Caco-2 (cell line): ENCODE measurements at regions not wholly inside any gene's neighbourhood (a gene's known extent, or its start where the extent isn't known, plus 50 kb on each side); places are given as distances from the start of the nearest gene placed in this dataset.

Source experiments
- BruUV-seq: library from RNA; stranded (reverse); fragments of 400-500 nt; replicated peaks from 2 replicates; lab custom pipeline; 2021; lab: Mats Ljungman, UMichigan
- CTCF ChIA-PET: fragments of 300-600 bp; sonication (Branson Sonifier 250); formaldehyde crosslinking; loops from one replicate; lab custom pipeline; 2022; ENCODE audit warnings: antibody characterized with exemption; lab: Charles Lee
- POLR2A ChIA-PET: fragments of 300-600 bp; sonication (Branson Sonifier 250); formaldehyde crosslinking; loops from one replicate; lab custom pipeline; 2022; ENCODE audit warnings: antibody characterized with exemption; lab: Charles Lee
- DNase-seq, 2 experiments: peaks; one replicate each; pipeline versions ENCODE4 v3.0.0 to v3.0.0-alpha.2; 2020 to 2022
- H3K27me3 ChIP-seq: replicated peaks from 2 replicates; pipeline ENCODE4 v1.6.0; 2011; ENCODE audit warnings: low read length; ENCODE audit not compliant: control insufficient read depth, insufficient read depth
- H3K36me3 ChIP-seq: 2 replicates; pipeline ENCODE4 v1.5.1; 2011; ENCODE audit warnings: low read length; ENCODE audit not compliant: control insufficient read depth, insufficient read depth
- H3K4me1 ChIP-seq: fragments of 250-450 bp; sonication (Bioruptor Pico); 2 replicates; pipeline ENCODE4 v1.5.1; 2020; ENCODE audit warnings: mild to moderate bottlenecking
- H3K4me3 ChIP-seq: 2 replicates; pipeline ENCODE4 v1.5.1; 2011; ENCODE audit warnings: low read depth, mild to moderate bottlenecking, control low read depth, low read length
- H3K9me3 ChIP-seq: fragments of 250-450 bp; sonication (Bioruptor Pico); 2 replicates; pipeline ENCODE4 v1.5.1; 2020; ENCODE audit warnings: mild to moderate bottlenecking, moderate library complexity
- H3K27ac Mint-ChIP-seq: one replicate; pipeline ENCODE4 v1.8.0; 2022; ENCODE audit warnings: mixed read lengths; ENCODE audit not compliant: unreplicated experiment
- H3K27me3 Mint-ChIP-seq: one replicate; pipeline ENCODE4 v1.8.0; 2022; ENCODE audit warnings: mixed read lengths; ENCODE audit not compliant: insufficient read depth, unreplicated experiment
- H3K36me3 Mint-ChIP-seq: one replicate; pipeline ENCODE4 v1.8.0; 2022; ENCODE audit warnings: mild to moderate bottlenecking, mixed read lengths; ENCODE audit not compliant: insufficient read depth, unreplicated experiment
- H3K4me1 Mint-ChIP-seq: one replicate; pipeline ENCODE4 v1.8.0; 2022; ENCODE audit warnings: low read depth, mixed read lengths; ENCODE audit not compliant: unreplicated experiment
- H3K4me3 Mint-ChIP-seq: one replicate; pipeline ENCODE4 v1.8.0; 2022; ENCODE audit warnings: mild to moderate bottlenecking, moderate library complexity, mixed read lengths; ENCODE audit not compliant: unreplicated experiment
- H3K9me3 Mint-ChIP-seq: one replicate; pipeline ENCODE4 v1.8.0; 2022; ENCODE audit warnings: mixed read lengths; ENCODE audit not compliant: unreplicated experiment
- intact Hi-C: fragments of 100-400 bp; cut with micrococcal nuclease; formaldehyde crosslinking; loops from one replicate; pipeline ENCODE4 v1.10.0; 2022; ENCODE audit not compliant: unreplicated experiment
- TF ChIP-seq, protein P1 (sequence below), 2 experiments: fragments of 200-600 bp in 1 of 2; IDR thresholded peaks; 1 replicate in 1 of 2; 2 replicates in 1 of 2; pipeline versions ENCODE4 v1.5.1 to v1.8.0; 2011 to 2022; ENCODE audit warnings: antibody characterized with exemption in 1 of 2, control low read depth in 1 of 2, inconsistent platforms in 1 of 2, low read depth in 1 of 2, low read length in 1 of 2, mild to moderate bottlenecking in 1 of 2, moderate library complexity in 1 of 2; ENCODE audit not compliant: insufficient read depth in 1 of 2, severe bottlenecking in 1 of 2, unreplicated experiment in 1 of 2

DNA sequence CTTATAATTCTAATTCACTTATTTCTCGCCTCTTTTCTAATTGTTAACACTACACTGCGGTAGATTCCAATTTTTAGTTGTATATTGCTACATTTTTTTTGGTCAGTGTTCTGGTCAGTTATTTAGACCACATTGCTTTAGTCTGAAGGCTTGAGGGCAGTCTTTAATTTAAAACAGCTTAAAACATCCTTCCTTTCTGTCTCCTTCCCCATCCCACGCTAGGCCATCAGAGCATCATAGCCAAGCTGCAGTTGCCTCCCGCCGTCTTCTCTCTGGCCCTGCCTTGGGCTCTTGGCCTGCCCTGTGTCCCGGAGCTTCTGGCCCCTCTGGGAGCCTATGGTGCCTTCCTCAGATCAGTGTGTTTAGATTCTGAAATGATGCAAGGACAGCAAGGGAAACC, 52.6 kb upstream of the GLI2 start:
- POLR2A ChIA-PET: no interaction called here
- TF ChIP-seq, protein P1, sequence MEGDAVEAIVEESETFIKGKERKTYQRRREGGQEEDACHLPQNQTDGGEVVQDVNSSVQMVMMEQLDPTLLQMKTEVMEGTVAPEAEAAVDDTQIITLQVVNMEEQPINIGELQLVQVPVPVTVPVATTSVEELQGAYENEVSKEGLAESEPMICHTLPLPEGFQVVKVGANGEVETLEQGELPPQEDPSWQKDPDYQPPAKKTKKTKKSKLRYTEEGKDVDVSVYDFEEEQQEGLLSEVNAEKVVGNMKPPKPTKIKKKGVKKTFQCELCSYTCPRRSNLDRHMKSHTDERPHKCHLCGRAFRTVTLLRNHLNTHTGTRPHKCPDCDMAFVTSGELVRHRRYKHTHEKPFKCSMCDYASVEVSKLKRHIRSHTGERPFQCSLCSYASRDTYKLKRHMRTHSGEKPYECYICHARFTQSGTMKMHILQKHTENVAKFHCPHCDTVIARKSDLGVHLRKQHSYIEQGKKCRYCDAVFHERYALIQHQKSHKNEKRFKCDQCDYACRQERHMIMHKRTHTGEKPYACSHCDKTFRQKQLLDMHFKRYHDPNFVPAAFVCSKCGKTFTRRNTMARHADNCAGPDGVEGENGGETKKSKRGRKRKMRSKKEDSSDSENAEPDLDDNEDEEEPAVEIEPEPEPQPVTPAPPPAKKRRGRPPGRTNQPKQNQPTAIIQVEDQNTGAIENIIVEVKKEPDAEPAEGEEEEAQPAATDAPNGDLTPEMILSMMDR (IDR thresholded peaks at IDR 0.05; ENCODE audit: insufficient read depth in 1 of 2, low read depth in 1 of 2, low read length in 1 of 2, severe bottlenecking in 1 of 2, unreplicated experiment in 1 of 2): no peak
- intact Hi-C loops: no loop called here
- BruUV-seq: no TSS peak
- Mint-ChIP-seq H3K9me3 (no peaks in the 10 kb centered on the region), H3K4me3 (no peak overlapping the region), H3K4me1 (peaks cover 4% of the 10 kb centered on the region), H3K27ac (no peak overlapping the region), H3K27me3 (no peaks in the 10 kb centered on the region), H3K36me3 (peaks cover 12% of the 10 kb centered on the region)
- H3K27me3 ChIP-seq: no peaks in the 10 kb centered on the region
- H3K4me3 ChIP-seq: no peak overlapping the region
- no peaks in the 10 kb centered on the region for H3K4me1 ChIP-seq
- CTCF ChIA-PET: interaction anchor here (0.7 to 1.8 kb wide), 2 partner anchors 339 to 526 kb away, joined by 3 to 5 read pairs; no protein-coding TSS in a partner anchor
- H3K9me3 ChIP-seq: no peaks in the 10 kb centered on the region
- H3K36me3 ChIP-seq: no peaks in the 10 kb centered on the region
- no peak for DNase-seq

DNA sequence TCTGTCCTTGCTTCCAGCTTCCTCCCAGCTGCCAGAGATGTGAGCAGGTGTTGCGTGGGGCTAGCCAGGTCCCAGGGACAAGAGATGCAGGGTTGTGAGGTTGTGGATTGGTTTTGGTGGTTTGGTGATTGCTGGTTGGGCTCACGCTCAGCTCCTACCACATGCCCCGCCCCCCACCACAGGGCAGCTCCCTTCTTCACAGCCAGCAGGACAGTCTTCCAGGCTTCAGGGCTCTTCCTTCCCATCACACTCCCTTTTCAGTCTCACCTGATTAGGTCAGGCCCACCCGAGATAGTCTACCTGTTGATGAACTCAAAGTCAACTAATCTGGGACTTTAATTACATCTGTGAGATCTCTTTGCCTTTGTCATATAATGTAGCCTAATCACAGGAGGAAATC, 52.0 kb upstream of the GLI2 start:
- H3K36me3 Mint-ChIP-seq: peaks cover 12% of the 10 kb centered on the region
- no peaks in the 10 kb centered on the region for H3K9me3 ChIP-seq
- no peak overlapping the region for H3K27ac Mint-ChIP-seq
- H3K9me3 Mint-ChIP-seq: no peaks in the 10 kb centered on the region
- no peak overlapping the region for H3K4me3 ChIP-seq
- BruUV-seq: no TSS peak
- POLR2A ChIA-PET: no interaction called here
- no peaks in the 10 kb centered on the region for H3K36me3 ChIP-seq
- CTCF ChIA-PET: interaction anchor here (0.7 kb wide), 1 partner anchor 526 kb away, joined by 3 read pairs; no protein-coding TSS in a partner anchor
- no peak overlapping the region for H3K4me3 Mint-ChIP-seq
- no peaks in the 10 kb centered on the region for H3K4me1 ChIP-seq
- H3K4me1 Mint-ChIP-seq: peaks cover 4% of the 10 kb centered on the region
- no peak for DNase-seq
- TF ChIP-seq, protein P1 (IDR thresholded peaks at IDR 0.05; ENCODE audit: insufficient read depth in 1 of 2, low read depth in 1 of 2, low read length in 1 of 2, severe bottlenecking in 1 of 2, unreplicated experiment in 1 of 2): no peak
- intact Hi-C loops: no loop called here
- no peaks in the 10 kb centered on the region for H3K27me3 ChIP-seq
- H3K27me3 Mint-ChIP-seq: no peaks in the 10 kb centered on the region

DNA sequence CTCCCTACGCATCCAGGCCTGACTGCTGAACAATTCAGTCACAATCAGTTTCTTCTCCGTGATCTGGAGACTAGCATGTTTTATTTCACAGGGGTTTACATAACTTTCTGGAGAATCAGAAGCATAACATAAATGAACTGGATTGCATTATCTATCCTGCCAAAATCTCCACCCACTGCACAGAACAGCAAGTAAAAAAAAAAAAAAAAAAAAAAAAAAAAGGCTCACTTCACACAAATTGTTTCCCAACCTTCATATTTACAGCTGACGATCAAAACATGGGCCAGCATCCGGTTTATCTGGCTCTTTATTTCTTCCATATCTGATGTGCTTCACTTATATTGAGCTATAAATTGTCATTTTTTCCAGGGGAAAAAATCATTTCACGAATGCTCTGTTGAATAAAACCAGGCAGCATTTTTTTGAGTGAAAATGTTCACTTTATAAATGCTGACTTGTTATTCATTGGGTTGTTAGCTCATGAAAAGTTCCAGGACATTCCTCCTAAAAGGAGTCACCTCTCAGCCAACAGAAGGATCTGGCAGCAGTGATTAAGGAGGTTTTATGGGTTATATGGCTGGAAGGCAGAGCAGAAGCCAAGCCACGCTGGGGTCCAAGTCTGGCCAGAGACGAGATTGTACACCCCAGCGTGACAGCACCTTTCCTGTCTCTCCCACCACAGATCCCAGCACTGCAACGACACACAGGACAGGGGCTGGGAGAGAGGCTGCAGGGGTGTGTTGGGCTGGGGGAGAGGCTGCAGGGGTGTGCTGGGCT, 51.2 kb upstream of the GLI2 start:
- Histone ChIP-seq H3K27me3 (no peaks in the 10 kb centered on the region), H3K36me3 (no peaks in the 10 kb centered on the region), H3K9me3 (no peaks in the 10 kb centered on the region), H3K4me3 (no peak overlapping the region), H3K4me1 (no peaks in the 10 kb centered on the region)
- Mint-ChIP-seq H3K27ac (no peak overlapping the region), H3K36me3 (peaks cover 12% of the 10 kb centered on the region), H3K9me3 (no peaks in the 10 kb centered on the region), H3K4me3 (no peak overlapping the region), H3K4me1 (peaks cover 4% of the 10 kb centered on the region), H3K27me3 (no peaks in the 10 kb centered on the region)
- intact Hi-C loops: no loop called here
- TF ChIP-seq, protein P1 (IDR thresholded peaks at IDR 0.05; ENCODE audit: insufficient read depth in 1 of 2, low read depth in 1 of 2, low read length in 1 of 2, severe bottlenecking in 1 of 2, unreplicated experiment in 1 of 2): no peak
- DNase-seq: no peak
- BruUV-seq: no TSS peak
- ChIA-PET CTCF (interaction anchor here (0.6 to 1.7 kb wide), 4 partner anchors 131 to 396 kb away, joined by 4 to 10 read pairs (median 7); no protein-coding TSS in a partner anchor), POLR2A (interaction anchor here (0.7 kb wide), 1 partner anchor 270 kb away, joined by 16 read pairs; no protein-coding TSS in a partner anchor)
